GM12874 (cell line): ENCODE measurements at regions not wholly inside any gene's neighbourhood (a gene's known extent, or its start where the extent isn't known, plus 50 kb on each side); places are given as distances from the start of the nearest gene placed in this dataset.

Experiments
- CTCF ChIP-seq: IDR thresholded peaks from 2 replicates; pipeline ENCODE4 v1.5.1; 2011; ENCODE audit warnings: low read depth, mild to moderate bottlenecking, control low read depth, low read length, moderate library complexity; ENCODE audit not compliant: insufficient read depth

GRCh38 chr16:79993629-79994209 lies 393.2 kb upstream of the MAF start:
- TF ChIP-seq CTCF, result no peak

- no peak for TF ChIP-seq CTCF
Measured at GRCh38 chr16:79991969-79992368, 391.4 kb upstream of the MAF start.

- TF ChIP-seq CTCF, result no peak
Measured at GRCh38 chr16:79988721-79989220, 388.2 kb upstream of the MAF start.

- TF ChIP-seq CTCF, result no peak
Measured at GRCh38 chr16:79988089-79988488, 387.6 kb upstream of the MAF start.

- no peak for TF ChIP-seq CTCF
Measured at GRCh38 chr16:79986352-79986751, 385.8 kb upstream of the MAF start.

- no peak for TF ChIP-seq CTCF
Measured at GRCh38 chr16:79985606-79986005, 385.1 kb upstream of the MAF start.

- no peak for TF ChIP-seq CTCF
Measured at GRCh38 chr16:79982862-79983261, 382.3 kb upstream of the MAF start.
